ENCODE measurements at regions not wholly inside any gene's neighbourhood (a gene's known extent, or its start where the extent isn't known, plus 50 kb on each side); places are given as distances from the start of the nearest gene placed in this dataset.

- DNase-seq (ENCODE audit: low spot score) (no peak), ATAC-seq (ENCODE audit: low FRiP score) (no peak)
- TF ChIP-seq CTCF (IDR thresholded peaks at IDR 0.05) = no peak
Measured at GRCh38 chr6:134502614-134503549, 185.0 kb upstream of the SGK1 start.

- ATAC-seq (ENCODE audit: low FRiP score) (peak; percentile 71), DNase-seq (ENCODE audit: low spot score) (no peak)
- TF ChIP-seq CTCF (IDR thresholded peaks at IDR 0.05) = no peak
Measured at GRCh38 chr6:134495890-134496248, 178.0 kb upstream of the SGK1 start.

GRCh38 chr6:134495203-134495889 is 177.4 kb upstream of the SGK1 start:
- ATAC-seq (ENCODE audit: low FRiP score) = no peak
- no peak for TF ChIP-seq CTCF (IDR thresholded peaks at IDR 0.05)
- no peak for DNase-seq (ENCODE audit: low spot score)

GRCh38 chr6:134493789-134494188 is 175.9 kb upstream of the SGK1 start:
- DNase-seq (ENCODE audit: low spot score) (no peak), ATAC-seq (ENCODE audit: low FRiP score) (no peak)
- TF ChIP-seq CTCF (IDR thresholded peaks at IDR 0.05) = no peak

- TF ChIP-seq CTCF (IDR thresholded peaks at IDR 0.05) = no peak
- no peak for DNase-seq (ENCODE audit: low spot score)
- no peak for ATAC-seq (ENCODE audit: low FRiP score)
Measured at GRCh38 chr6:134491477-134491876, 173.6 kb upstream of the SGK1 start.

GRCh38 chr6:134482593-134483270 is 164.8 kb upstream of the SGK1 start:
- DNase-seq (ENCODE audit: low spot score) (no peak), ATAC-seq (ENCODE audit: low FRiP score) (no peak)
- no peak for TF ChIP-seq CTCF (IDR thresholded peaks at IDR 0.05)
